ENCODE measurements at regions not wholly inside any gene's neighbourhood (a gene's known extent, or its start where the extent isn't known, plus 50 kb on each side); places are given as distances from the start of the nearest gene placed in this dataset.

- TF ChIP-seq POLR2AphosphoS5 (IDR thresholded peaks at IDR 0.05) = no peak
- TF ChIP-seq POLR2A (IDR thresholded peaks at IDR 0.05) = no peak
- TF ChIP-seq CTCF (IDR thresholded peaks at IDR 0.05) = no peak
Measured at GRCh38 chr1:65072845-65073244, 75.2 kb upstream of the AK4 start.
